GM10266 (cell line): ENCODE measurements at regions not wholly inside any gene's neighbourhood (a gene's known extent, or its start where the extent isn't known, plus 50 kb on each side); places are given as distances from the start of the nearest gene placed in this dataset.

ENCODE experiments used
- DNase-seq: peaks from one replicate; pipeline ENCODE4 v3.0.0; 2012; ENCODE audit errors: extremely low spot score
- TF ChIP-seq, protein P1 (sequence below): IDR thresholded peaks from 2 replicates; pipeline ENCODE4 v1.5.1; 2012; ENCODE audit warnings: mild to moderate bottlenecking, low read depth; ENCODE audit not compliant: control insufficient read depth, insufficient read depth; ENCODE audit errors: missing control alignments

GRCh38 chr14:58942516-58942915, 246.0 kb upstream of the DAAM1 start:
- DNase-seq: no peak
- TF ChIP-seq, protein P1, sequence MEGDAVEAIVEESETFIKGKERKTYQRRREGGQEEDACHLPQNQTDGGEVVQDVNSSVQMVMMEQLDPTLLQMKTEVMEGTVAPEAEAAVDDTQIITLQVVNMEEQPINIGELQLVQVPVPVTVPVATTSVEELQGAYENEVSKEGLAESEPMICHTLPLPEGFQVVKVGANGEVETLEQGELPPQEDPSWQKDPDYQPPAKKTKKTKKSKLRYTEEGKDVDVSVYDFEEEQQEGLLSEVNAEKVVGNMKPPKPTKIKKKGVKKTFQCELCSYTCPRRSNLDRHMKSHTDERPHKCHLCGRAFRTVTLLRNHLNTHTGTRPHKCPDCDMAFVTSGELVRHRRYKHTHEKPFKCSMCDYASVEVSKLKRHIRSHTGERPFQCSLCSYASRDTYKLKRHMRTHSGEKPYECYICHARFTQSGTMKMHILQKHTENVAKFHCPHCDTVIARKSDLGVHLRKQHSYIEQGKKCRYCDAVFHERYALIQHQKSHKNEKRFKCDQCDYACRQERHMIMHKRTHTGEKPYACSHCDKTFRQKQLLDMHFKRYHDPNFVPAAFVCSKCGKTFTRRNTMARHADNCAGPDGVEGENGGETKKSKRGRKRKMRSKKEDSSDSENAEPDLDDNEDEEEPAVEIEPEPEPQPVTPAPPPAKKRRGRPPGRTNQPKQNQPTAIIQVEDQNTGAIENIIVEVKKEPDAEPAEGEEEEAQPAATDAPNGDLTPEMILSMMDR: no peak

DNA sequence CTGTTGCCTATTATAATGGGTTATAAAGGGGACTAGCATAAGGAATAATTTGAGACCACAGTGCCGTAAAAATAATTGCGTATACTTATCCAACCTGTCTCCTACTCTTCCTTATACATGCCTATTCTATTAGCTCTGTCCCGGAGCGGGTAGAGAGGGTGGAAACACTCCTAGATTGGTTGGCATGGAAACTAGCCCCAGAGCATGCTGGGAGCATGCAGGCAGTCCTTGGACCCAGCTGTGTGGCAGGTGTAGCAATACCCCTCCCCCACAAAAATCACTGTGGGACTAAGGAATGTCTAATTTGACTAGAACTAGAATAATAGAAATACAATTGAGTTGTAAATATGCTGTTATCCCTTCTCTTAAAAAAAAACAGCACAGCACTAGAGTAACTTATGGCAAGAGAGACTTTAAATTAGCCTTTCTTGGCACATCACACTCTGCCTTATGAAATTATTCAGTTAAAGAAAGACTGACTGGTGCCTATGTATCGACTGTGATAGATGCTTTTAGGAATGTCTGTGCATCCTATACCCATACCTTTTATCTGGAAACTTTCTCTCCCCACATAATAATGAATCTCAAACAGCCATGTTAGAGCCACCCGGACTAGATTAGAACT, 244.0 kb upstream of the DAAM1 start:
- no peak for DNase-seq

GRCh38 chr14:58944968-58945356, 243.5 kb upstream of the DAAM1 start:
- TF ChIP-seq, protein P1: no peak

More for the DNA sequence above, 244.0 kb upstream of the DAAM1 start:
- TF ChIP-seq, protein P1: no peak

GRCh38 chr14:58946431-58946830, 242.0 kb upstream of the DAAM1 start:
- DNase-seq: no peak
- TF ChIP-seq, protein P1: no peak

More at GRCh38 chr14:58944968-58945356, 243.5 kb upstream of the DAAM1 start:
- DNase-seq: no peak

- TF ChIP-seq, protein P1: no peak
- DNase-seq: no peak
Observed at GRCh38 chr14:58947156-58947555, 241.3 kb upstream of the DAAM1 start.

DNA sequence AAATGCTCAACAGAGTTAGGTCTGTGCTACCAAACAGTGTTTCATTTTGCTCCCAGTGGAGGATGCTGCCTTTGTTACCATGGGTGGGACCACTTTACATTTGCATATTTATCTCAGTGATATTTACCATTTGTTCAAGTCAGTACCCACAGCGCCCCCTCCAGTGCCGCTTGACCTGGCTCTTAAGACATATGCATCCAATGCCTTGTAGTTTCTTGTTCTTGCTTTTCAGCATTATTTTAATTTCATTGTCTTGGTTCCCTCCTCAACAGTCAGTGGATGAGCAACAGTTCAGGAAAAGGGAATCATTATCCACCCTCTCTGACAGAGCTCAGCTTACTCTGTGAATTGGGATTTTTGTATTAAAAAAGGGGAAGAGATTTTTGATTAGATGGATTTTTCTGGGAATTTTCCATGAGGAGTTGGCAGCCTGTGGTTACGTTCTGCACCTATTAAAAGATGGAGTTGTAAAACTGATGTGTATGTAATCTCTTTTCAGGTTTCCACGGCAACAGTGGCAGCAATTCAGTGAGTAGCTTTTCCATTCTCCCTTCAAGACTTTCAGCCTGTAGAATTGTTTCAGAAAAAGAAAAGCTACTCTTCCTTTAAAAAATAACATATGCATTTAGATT, 240.5 kb upstream of the DAAM1 start:
- TF ChIP-seq, protein P1: no peak
- no peak for DNase-seq

- DNase-seq: no peak
- TF ChIP-seq, protein P1: no peak
Observed at GRCh38 chr14:58950555-58950954, 237.9 kb upstream of the DAAM1 start.
